Caco-2 (cell line): ENCODE measurements at regions not wholly inside any gene's neighbourhood (a gene's known extent, or its start where the extent isn't known, plus 50 kb on each side); places are given as distances from the start of the nearest gene placed in this dataset.

ENCODE experiments used
- BruUV-seq: library from RNA; stranded (reverse); fragments of 400-500 nt; replicated peaks from 2 replicates; lab custom pipeline; 2021; lab: Mats Ljungman, UMichigan
- CTCF ChIA-PET: fragments of 300-600 bp; sonication (Branson Sonifier 250); formaldehyde crosslinking; loops from one replicate; lab custom pipeline; 2022; ENCODE audit warnings: antibody characterized with exemption; lab: Charles Lee
- POLR2A ChIA-PET: fragments of 300-600 bp; sonication (Branson Sonifier 250); formaldehyde crosslinking; loops from one replicate; lab custom pipeline; 2022; ENCODE audit warnings: antibody characterized with exemption; lab: Charles Lee
- DNase-seq, 2 experiments: peaks; one replicate each; pipeline versions ENCODE4 v3.0.0 to v3.0.0-alpha.2; 2020 to 2022
- H3K27me3 ChIP-seq: replicated peaks from 2 replicates; pipeline ENCODE4 v1.6.0; 2011; ENCODE audit warnings: low read length; ENCODE audit not compliant: control insufficient read depth, insufficient read depth
- H3K36me3 ChIP-seq: 2 replicates; pipeline ENCODE4 v1.5.1; 2011; ENCODE audit warnings: low read length; ENCODE audit not compliant: control insufficient read depth, insufficient read depth
- H3K4me1 ChIP-seq: fragments of 250-450 bp; sonication (Bioruptor Pico); 2 replicates; pipeline ENCODE4 v1.5.1; 2020; ENCODE audit warnings: mild to moderate bottlenecking
- H3K4me3 ChIP-seq: 2 replicates; pipeline ENCODE4 v1.5.1; 2011; ENCODE audit warnings: low read depth, mild to moderate bottlenecking, control low read depth, low read length
- H3K9me3 ChIP-seq: fragments of 250-450 bp; sonication (Bioruptor Pico); 2 replicates; pipeline ENCODE4 v1.5.1; 2020; ENCODE audit warnings: mild to moderate bottlenecking, moderate library complexity
- H3K27ac Mint-ChIP-seq: one replicate; pipeline ENCODE4 v1.8.0; 2022; ENCODE audit warnings: mixed read lengths; ENCODE audit not compliant: unreplicated experiment
- H3K27me3 Mint-ChIP-seq: one replicate; pipeline ENCODE4 v1.8.0; 2022; ENCODE audit warnings: mixed read lengths; ENCODE audit not compliant: insufficient read depth, unreplicated experiment
- H3K36me3 Mint-ChIP-seq: one replicate; pipeline ENCODE4 v1.8.0; 2022; ENCODE audit warnings: mild to moderate bottlenecking, mixed read lengths; ENCODE audit not compliant: insufficient read depth, unreplicated experiment
- H3K4me1 Mint-ChIP-seq: one replicate; pipeline ENCODE4 v1.8.0; 2022; ENCODE audit warnings: low read depth, mixed read lengths; ENCODE audit not compliant: unreplicated experiment
- H3K4me3 Mint-ChIP-seq: one replicate; pipeline ENCODE4 v1.8.0; 2022; ENCODE audit warnings: mild to moderate bottlenecking, moderate library complexity, mixed read lengths; ENCODE audit not compliant: unreplicated experiment
- H3K9me3 Mint-ChIP-seq: one replicate; pipeline ENCODE4 v1.8.0; 2022; ENCODE audit warnings: mixed read lengths; ENCODE audit not compliant: unreplicated experiment
- intact Hi-C: fragments of 100-400 bp; cut with micrococcal nuclease; formaldehyde crosslinking; loops from one replicate; pipeline ENCODE4 v1.10.0; 2022; ENCODE audit not compliant: unreplicated experiment
- TF ChIP-seq, protein P1 (sequence below), 2 experiments: fragments of 200-600 bp in 1 of 2; IDR thresholded peaks; 1 replicate in 1 of 2; 2 replicates in 1 of 2; pipeline versions ENCODE4 v1.5.1 to v1.8.0; 2011 to 2022; ENCODE audit warnings: antibody characterized with exemption in 1 of 2, control low read depth in 1 of 2, inconsistent platforms in 1 of 2, low read depth in 1 of 2, low read length in 1 of 2, mild to moderate bottlenecking in 1 of 2, moderate library complexity in 1 of 2; ENCODE audit not compliant: insufficient read depth in 1 of 2, severe bottlenecking in 1 of 2, unreplicated experiment in 1 of 2

DNA sequence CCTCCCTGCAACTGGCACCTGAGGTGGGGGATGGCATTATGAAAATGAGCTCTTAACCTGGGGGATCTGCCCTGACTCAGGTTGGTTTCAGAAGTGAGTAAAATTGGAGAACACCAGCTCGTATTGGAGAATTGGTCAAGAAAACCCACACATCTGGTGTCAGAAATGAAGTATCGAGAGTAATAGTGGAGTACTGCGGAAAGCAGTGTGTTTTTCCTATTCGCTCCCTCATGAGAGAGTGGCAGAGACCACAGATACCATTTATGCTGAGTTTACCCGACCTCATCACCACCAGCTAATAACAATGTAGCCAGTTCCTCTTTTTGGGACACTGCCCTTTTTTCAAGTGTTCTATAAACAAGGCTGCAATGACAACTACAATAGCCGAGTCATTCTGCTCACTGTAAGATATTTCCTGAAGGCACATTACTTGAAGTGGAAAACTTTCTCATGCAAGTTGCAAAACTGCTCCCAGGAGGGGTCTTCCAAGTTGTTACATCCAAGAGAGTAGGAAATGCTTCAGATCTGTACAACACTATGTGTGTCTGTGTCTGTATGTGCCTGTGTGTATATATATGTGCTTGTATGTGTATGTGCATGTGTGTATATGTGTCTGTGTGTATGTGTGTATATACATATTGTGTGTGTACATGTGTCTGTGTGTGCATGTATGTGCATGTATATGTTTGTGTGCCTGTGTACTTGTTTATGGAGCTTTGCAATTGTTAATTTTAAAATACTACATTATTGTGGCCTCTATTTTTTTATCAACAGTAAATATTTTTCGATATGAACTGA lies 106.0 kb upstream of the CST7 start:
- peaks cover 17% of the 10 kb centered on the region for H3K27me3 Mint-ChIP-seq
- intact Hi-C loops = no loop called here
- H3K36me3 ChIP-seq = no peaks in the 10 kb centered on the region
- H3K4me3 Mint-ChIP-seq = no peak overlapping the region
- TF ChIP-seq, protein P1, sequence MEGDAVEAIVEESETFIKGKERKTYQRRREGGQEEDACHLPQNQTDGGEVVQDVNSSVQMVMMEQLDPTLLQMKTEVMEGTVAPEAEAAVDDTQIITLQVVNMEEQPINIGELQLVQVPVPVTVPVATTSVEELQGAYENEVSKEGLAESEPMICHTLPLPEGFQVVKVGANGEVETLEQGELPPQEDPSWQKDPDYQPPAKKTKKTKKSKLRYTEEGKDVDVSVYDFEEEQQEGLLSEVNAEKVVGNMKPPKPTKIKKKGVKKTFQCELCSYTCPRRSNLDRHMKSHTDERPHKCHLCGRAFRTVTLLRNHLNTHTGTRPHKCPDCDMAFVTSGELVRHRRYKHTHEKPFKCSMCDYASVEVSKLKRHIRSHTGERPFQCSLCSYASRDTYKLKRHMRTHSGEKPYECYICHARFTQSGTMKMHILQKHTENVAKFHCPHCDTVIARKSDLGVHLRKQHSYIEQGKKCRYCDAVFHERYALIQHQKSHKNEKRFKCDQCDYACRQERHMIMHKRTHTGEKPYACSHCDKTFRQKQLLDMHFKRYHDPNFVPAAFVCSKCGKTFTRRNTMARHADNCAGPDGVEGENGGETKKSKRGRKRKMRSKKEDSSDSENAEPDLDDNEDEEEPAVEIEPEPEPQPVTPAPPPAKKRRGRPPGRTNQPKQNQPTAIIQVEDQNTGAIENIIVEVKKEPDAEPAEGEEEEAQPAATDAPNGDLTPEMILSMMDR (IDR thresholded peaks at IDR 0.05; ENCODE audit: insufficient read depth in 1 of 2, low read depth in 1 of 2, low read length in 1 of 2, severe bottlenecking in 1 of 2, unreplicated experiment in 1 of 2) = no peak
- H3K4me1 ChIP-seq = no peaks in the 10 kb centered on the region
- ChIA-PET CTCF (no interaction called here), POLR2A (interaction anchor here (0.6 kb wide), 1 partner anchor 10 kb away, joined by 3 read pairs; no protein-coding TSS in a partner anchor)
- H3K36me3 Mint-ChIP-seq = no peaks in the 10 kb centered on the region
- no peaks in the 10 kb centered on the region for H3K9me3 Mint-ChIP-seq
- no peak overlapping the region for H3K27ac Mint-ChIP-seq
- peaks cover 2% of the 10 kb centered on the region; the same call in 1 of the 2 replicates for H3K27me3 ChIP-seq
- H3K4me3 ChIP-seq = no peak overlapping the region
- no peaks in the 10 kb centered on the region for H3K4me1 Mint-ChIP-seq
- DNase-seq = no peak
- no peaks in the 10 kb centered on the region for H3K9me3 ChIP-seq
- BruUV-seq = no TSS peak

DNA sequence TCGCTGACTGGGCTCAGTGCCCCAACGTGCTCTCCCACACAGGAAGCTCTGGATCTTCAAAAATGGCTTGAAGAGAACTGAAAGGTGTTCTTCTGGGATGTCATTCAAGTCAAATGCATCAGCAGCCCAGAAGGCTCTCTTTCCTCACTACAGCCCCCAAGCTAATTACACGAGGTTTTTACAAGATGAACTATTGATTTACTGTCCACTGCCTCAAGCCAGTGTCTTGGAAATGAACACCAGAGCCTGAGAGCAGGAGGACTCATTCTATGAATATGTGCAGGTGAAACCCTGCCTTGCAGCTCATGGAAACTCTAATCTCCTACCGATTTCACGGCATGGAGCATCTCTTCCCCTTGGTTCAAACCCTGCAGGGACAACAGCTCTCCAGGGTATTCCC lies 98.9 kb upstream of the CST7 start:
- no TSS peak for BruUV-seq
- Histone ChIP-seq H3K4me3 (no peak overlapping the region), H3K9me3 (peaks cover 8% of the 10 kb centered on the region; the same call in 1 of the 2 replicates), H3K27me3 (no peaks in the 10 kb centered on the region), H3K36me3 (no peaks in the 10 kb centered on the region), H3K4me1 (no peaks in the 10 kb centered on the region)
- TF ChIP-seq, protein P1 (IDR thresholded peaks at IDR 0.05; ENCODE audit: insufficient read depth in 1 of 2, low read depth in 1 of 2, low read length in 1 of 2, severe bottlenecking in 1 of 2, unreplicated experiment in 1 of 2) = no peak
- peaks cover 12% of the 10 kb centered on the region for H3K9me3 Mint-ChIP-seq
- no peaks in the 10 kb centered on the region for H3K4me1 Mint-ChIP-seq
- no peak overlapping the region for H3K27ac Mint-ChIP-seq
- ChIA-PET CTCF (no interaction called here), POLR2A (no interaction called here)
- no peak for DNase-seq
- H3K4me3 Mint-ChIP-seq = no peak overlapping the region
- H3K36me3 Mint-ChIP-seq = no peaks in the 10 kb centered on the region
- H3K27me3 Mint-ChIP-seq = peaks cover 19% of the 10 kb centered on the region
- intact Hi-C loops = no loop called here

DNA sequence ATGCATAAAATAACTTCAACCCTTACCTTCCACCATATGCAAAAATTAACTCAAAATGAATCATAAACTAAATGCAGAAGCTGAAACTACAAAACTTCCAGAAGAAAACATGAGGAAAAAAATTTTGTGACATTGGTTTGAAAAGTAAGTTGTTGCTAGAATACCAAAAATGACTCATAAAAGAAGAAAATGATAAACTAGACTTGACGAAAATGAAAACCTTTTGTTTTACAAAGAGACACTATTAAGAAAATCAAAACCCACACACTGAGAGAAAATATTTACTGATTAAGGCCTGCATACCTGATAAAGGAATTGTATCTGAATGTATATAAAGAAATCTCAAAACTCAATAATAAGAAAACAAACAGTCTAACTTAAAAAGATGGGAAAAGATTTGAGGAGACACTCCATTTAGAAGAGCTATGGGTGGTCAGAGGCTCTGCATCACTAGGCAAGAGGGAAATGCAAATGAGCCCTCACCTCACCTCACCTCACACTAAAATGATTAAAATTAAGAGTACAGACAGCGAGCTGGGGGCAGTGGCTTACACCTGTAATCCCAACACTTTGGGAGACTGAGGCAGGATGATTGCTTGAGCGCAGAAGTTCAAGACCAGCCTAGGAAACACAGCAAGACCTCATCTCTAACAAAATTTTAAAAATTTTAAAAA lies 97.6 kb upstream of the CST7 start:
- CTCF ChIA-PET = no interaction called here
- H3K4me3 ChIP-seq = no peak overlapping the region
- intact Hi-C loops = no loop called here
- Mint-ChIP-seq H3K36me3 (no peaks in the 10 kb centered on the region), H3K27ac (no peak overlapping the region), H3K4me1 (no peaks in the 10 kb centered on the region), H3K4me3 (no peak overlapping the region), H3K27me3 (peaks cover 16% of the 10 kb centered on the region), H3K9me3 (peaks cover 15% of the 10 kb centered on the region)
- H3K36me3 ChIP-seq = no peaks in the 10 kb centered on the region
- H3K4me1 ChIP-seq = no peaks in the 10 kb centered on the region
- DNase-seq = no peak
- H3K27me3 ChIP-seq = no peaks in the 10 kb centered on the region
- POLR2A ChIA-PET = no interaction called here
- H3K9me3 ChIP-seq = peaks cover 8% of the 10 kb centered on the region; the same call in 1 of the 2 replicates
- no TSS peak for BruUV-seq
- TF ChIP-seq, protein P1 (IDR thresholded peaks at IDR 0.05; ENCODE audit: insufficient read depth in 1 of 2, low read depth in 1 of 2, low read length in 1 of 2, severe bottlenecking in 1 of 2, unreplicated experiment in 1 of 2) = no peak
